GM23248 (cell line): ENCODE measurements at regions not wholly inside any gene's neighbourhood (a gene's known extent, or its start where the extent isn't known, plus 50 kb on each side); places are given as distances from the start of the nearest gene placed in this dataset.

ENCODE experiments used
- EZH2 ChIP-seq: fragments of 200-600 bp; sonication (generic); IDR thresholded peaks from 2 replicates; pipeline ENCODE4 v1.6.1; 2018; ENCODE audit warnings: antibody characterized with exemption, mild to moderate bottlenecking; ENCODE audit not compliant: insufficient read depth, poor library complexity, severe bottlenecking
- EZH2phosphoT487 ChIP-seq: fragments of 200-600 bp; sonication (generic); IDR thresholded peaks from 2 replicates; pipeline ENCODE4 v1.6.1; 2018; ENCODE audit warnings: antibody characterized with exemption, moderate library complexity, mild to moderate bottlenecking, low read depth; ENCODE audit not compliant: insufficient read depth

DNA sequence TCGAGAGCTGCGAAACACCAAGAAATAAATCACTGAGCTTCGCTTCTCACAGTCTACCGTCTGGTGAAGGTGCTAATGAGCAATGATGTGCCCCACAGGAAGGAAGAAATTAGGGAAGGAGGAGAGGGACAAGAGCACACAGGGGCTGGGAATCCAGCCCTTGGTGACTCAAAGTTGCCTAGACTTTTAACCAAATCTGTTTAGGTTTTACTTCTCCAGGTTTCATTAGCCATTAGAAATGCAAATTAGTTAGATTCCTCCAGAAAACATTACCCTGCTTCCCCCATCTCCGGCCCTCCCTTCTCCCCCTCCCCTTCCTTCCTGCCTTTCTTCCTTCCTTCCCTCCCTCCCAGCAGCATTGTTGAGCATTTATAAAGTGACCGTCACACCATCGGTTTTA is 59.3 kb upstream of the UBE2E1 start:
- TF ChIP-seq EZH2, result no peak
- TF ChIP-seq EZH2phosphoT487, result no peak
